ENCODE measurements at regions not wholly inside any gene's neighbourhood (a gene's known extent, or its start where the extent isn't known, plus 50 kb on each side); places are given as distances from the start of the nearest gene placed in this dataset.

- no peak overlapping the region for H3K27ac ChIP-seq
- H3K36me3 ChIP-seq (ENCODE audit: low read depth, missing control alignments), result no peaks in the 10 kb centered on the region
- H3K27me3 ChIP-seq, result no peaks in the 10 kb centered on the region
- no peak for DNase-seq
- H3K4me3 ChIP-seq, result no peak overlapping the region
- H3K9me3 ChIP-seq, result no peaks in the 10 kb centered on the region
- H3K4me1 ChIP-seq, result no peaks in the 10 kb centered on the region
- intact Hi-C loops (cut with DNase I; ENCODE audit: low total_unique reads), result no loop called here
- TF ChIP-seq POLR2A (IDR thresholded peaks at IDR 0.05), result no peak
- TF ChIP-seq CTCF (IDR thresholded peaks at IDR 0.05), result no peak
- WGBS, 2 donors, result 64 to 70% methylated on average over 5 of the region's 5 CpGs
Observed at GRCh38 chr4:55175779-55176231, 50.4 kb upstream of the KDR start.

- intact Hi-C loops (cut with DNase I; ENCODE audit: low total_unique reads), result no loop called here
- H3K27me3 ChIP-seq, result no peaks in the 10 kb centered on the region
- H3K9me3 ChIP-seq, result no peaks in the 10 kb centered on the region
- no peak for DNase-seq
- no peaks in the 10 kb centered on the region for H3K36me3 ChIP-seq (ENCODE audit: low read depth, missing control alignments)
- no peak overlapping the region for H3K4me3 ChIP-seq
- H3K4me1 ChIP-seq, result no peaks in the 10 kb centered on the region
- WGBS, 2 donors, result 79 to 83% methylated on average over 4 of the region's 4 CpGs
- TF ChIP-seq POLR2A (IDR thresholded peaks at IDR 0.05) (no peak), CTCF (IDR thresholded peaks at IDR 0.05) (no peak)
- H3K27ac ChIP-seq, result no peak overlapping the region
Observed at GRCh38 chr4:55176497-55176896, 51.1 kb upstream of the KDR start.

- intact Hi-C loops (cut with DNase I; ENCODE audit: low total_unique reads), result no loop called here
- Histone ChIP-seq H3K9me3 (no peaks in the 10 kb centered on the region), H3K27ac (no peak overlapping the region), H3K27me3 (no peaks in the 10 kb centered on the region), H3K4me1 (no peaks in the 10 kb centered on the region), H3K36me3 (ENCODE audit: low read depth, missing control alignments) (no peaks in the 10 kb centered on the region), H3K4me3 (no peak overlapping the region)
- 88 to 92% methylated on average over 4 of the region's 4 CpGs for WGBS, 2 donors
- TF ChIP-seq CTCF (IDR thresholded peaks at IDR 0.05), result no peak
- no peak for TF ChIP-seq POLR2A (IDR thresholded peaks at IDR 0.05)
- DNase-seq, result no peak
Observed at GRCh38 chr4:55177461-55177860, 52.1 kb upstream of the KDR start.

- Histone ChIP-seq H3K36me3 (ENCODE audit: low read depth, missing control alignments) (no peaks in the 10 kb centered on the region), H3K4me1 (no peaks in the 10 kb centered on the region), H3K9me3 (no peaks in the 10 kb centered on the region), H3K27me3 (no peaks in the 10 kb centered on the region), H3K4me3 (no peak overlapping the region), H3K27ac (no peak overlapping the region)
- DNase-seq, result no peak
- intact Hi-C loops (cut with DNase I; ENCODE audit: low total_unique reads), result no loop called here
- TF ChIP-seq CTCF (IDR thresholded peaks at IDR 0.05), result no peak
- no peak for TF ChIP-seq POLR2A (IDR thresholded peaks at IDR 0.05)
- 60 to 70% methylated on average over 7 of the region's 7 CpGs for WGBS, 2 donors
Observed at GRCh38 chr4:55178226-55179005, 53.0 kb upstream of the KDR start.
